WTC11 (cell line): ENCODE measurements at regions not wholly inside any gene's neighbourhood (a gene's known extent, or its start where the extent isn't known, plus 50 kb on each side); places are given as distances from the start of the nearest gene placed in this dataset.
"Not testable (repeated sequence)": the region's sequence is repeated elsewhere in the genome, so short reads cannot be mapped to it uniquely, and the experiment has no call there.

ENCODE experiments used
- ATAC-seq: fragments of 200-7000 bp; cut with Tn5 transposase; 2 replicates; pipeline ENCODE4 v1.10.0; 2021; ENCODE audit warnings: mild to moderate bottlenecking, moderate library complexity
- CTCF ChIA-PET: fragments of 300-600 bp; sonication (Branson Sonifier 250); formaldehyde crosslinking; loops from one replicate; lab custom pipeline; 2021; ENCODE audit warnings: antibody characterized with exemption; lab: Charles Lee
- POLR2A ChIA-PET: fragments of 350-600 bp; sonication (Branson Sonifier 250); formaldehyde crosslinking; loops from one replicate; lab custom pipeline; 2021; ENCODE audit warnings: antibody characterized with exemption; lab: Charles Lee
- DNase-seq: peaks from one replicate; pipeline ENCODE4 v3.0.0; 2021; ENCODE audit warnings: low spot score
- H3K27ac Mint-ChIP-seq: 2 replicates; pipeline ENCODE4 v1.8.0; 2021; ENCODE audit warnings: mixed read lengths
- H3K27me3 Mint-ChIP-seq: 2 replicates; pipeline ENCODE4 v1.8.0; 2021; ENCODE audit warnings: low read depth, mild to moderate bottlenecking, moderate library complexity, mixed read lengths
- H3K36me3 Mint-ChIP-seq: 2 replicates; pipeline ENCODE4 v1.8.0; 2021; ENCODE audit warnings: mixed read lengths
- H3K4me1 Mint-ChIP-seq: 2 replicates; pipeline ENCODE4 v1.8.0; 2022; ENCODE audit warnings: mixed read lengths
- H3K4me3 Mint-ChIP-seq: 2 replicates; pipeline ENCODE4 v1.8.0; 2021; ENCODE audit warnings: mild to moderate bottlenecking, moderate library complexity, mixed read lengths
- H3K9me3 Mint-ChIP-seq: 2 replicates; pipeline ENCODE4 v1.8.0; 2021; ENCODE audit warnings: mixed read lengths
- JAZF1 ChIP-seq: fragments of 250-450 bp; sonication (Bioruptor Pico); IDR thresholded peaks from 2 replicates; pipeline ENCODE4 v1.9.0; 2021; ENCODE audit warnings: moderate library complexity, mild to moderate bottlenecking, inconsistent platforms
- NR3C1 ChIP-seq: sonication (generic); formaldehyde crosslinking; conservative IDR thresholded peaks from 2 replicates; pipeline ENCODE4 v1.8.1; 2023; ENCODE audit warnings: low read depth, mild to moderate bottlenecking, missing genetic modification reagents
- PRRX2 ChIP-seq: fragments of 250-450 bp; sonication (Bioruptor Pico); IDR thresholded peaks from 2 replicates; pipeline ENCODE4 v1.8.0; 2021; ENCODE audit warnings: mild to moderate bottlenecking
- TEAD4 ChIP-seq: sonication (generic); formaldehyde crosslinking; IDR thresholded peaks from 2 replicates; pipeline ENCODE4 v1.8.0; 2022; ENCODE audit warnings: mild to moderate bottlenecking, missing genetic modification reagents
- TP53 ChIP-seq: sonication (generic); formaldehyde crosslinking; IDR thresholded peaks from 2 replicates; pipeline ENCODE4 v1.8.1; 2023; ENCODE audit warnings: mild to moderate bottlenecking, missing genetic modification reagents
- ZNF416 ChIP-seq: fragments of 250-450 bp; sonication (Bioruptor Pico); IDR thresholded peaks from 2 replicates; pipeline ENCODE4 v1.9.0; 2021; ENCODE audit warnings: mild to moderate bottlenecking, inconsistent platforms
- ZNF671 ChIP-seq: fragments of 250-450 bp; sonication (Bioruptor Pico); IDR thresholded peaks from 2 replicates; pipeline ENCODE4 v1.8.0; 2021; ENCODE audit warnings: mild to moderate bottlenecking
- TF ChIP-seq, protein P1 (sequence below): fragments of 250-450 bp; sonication (Bioruptor Pico); IDR thresholded peaks from 2 replicates; pipeline ENCODE4 v1.9.0; 2021; ENCODE audit warnings: moderate library complexity, mild to moderate bottlenecking, inconsistent platforms, borderline replicate concordance
- TF ChIP-seq, protein P2 (sequence below): sonication (generic); formaldehyde crosslinking; IDR thresholded peaks from 2 replicates; pipeline ENCODE4 v1.8.0; 2023; ENCODE audit warnings: missing genetic modification reagents, mild to moderate bottlenecking, borderline replicate concordance
- TF ChIP-seq, protein P3 (sequence below): sonication (generic); formaldehyde crosslinking; IDR thresholded peaks from 2 replicates; pipeline ENCODE4 v1.8.1; 2023; ENCODE audit warnings: mild to moderate bottlenecking, missing genetic modification reagents, borderline replicate concordance
- TF ChIP-seq, protein P4 (sequence below): fragments of 250-450 bp; sonication (Bioruptor Pico); IDR thresholded peaks from 2 replicates; pipeline ENCODE4 v2.1.2; 2022; ENCODE audit warnings: mild to moderate bottlenecking, moderate library complexity

DNA sequence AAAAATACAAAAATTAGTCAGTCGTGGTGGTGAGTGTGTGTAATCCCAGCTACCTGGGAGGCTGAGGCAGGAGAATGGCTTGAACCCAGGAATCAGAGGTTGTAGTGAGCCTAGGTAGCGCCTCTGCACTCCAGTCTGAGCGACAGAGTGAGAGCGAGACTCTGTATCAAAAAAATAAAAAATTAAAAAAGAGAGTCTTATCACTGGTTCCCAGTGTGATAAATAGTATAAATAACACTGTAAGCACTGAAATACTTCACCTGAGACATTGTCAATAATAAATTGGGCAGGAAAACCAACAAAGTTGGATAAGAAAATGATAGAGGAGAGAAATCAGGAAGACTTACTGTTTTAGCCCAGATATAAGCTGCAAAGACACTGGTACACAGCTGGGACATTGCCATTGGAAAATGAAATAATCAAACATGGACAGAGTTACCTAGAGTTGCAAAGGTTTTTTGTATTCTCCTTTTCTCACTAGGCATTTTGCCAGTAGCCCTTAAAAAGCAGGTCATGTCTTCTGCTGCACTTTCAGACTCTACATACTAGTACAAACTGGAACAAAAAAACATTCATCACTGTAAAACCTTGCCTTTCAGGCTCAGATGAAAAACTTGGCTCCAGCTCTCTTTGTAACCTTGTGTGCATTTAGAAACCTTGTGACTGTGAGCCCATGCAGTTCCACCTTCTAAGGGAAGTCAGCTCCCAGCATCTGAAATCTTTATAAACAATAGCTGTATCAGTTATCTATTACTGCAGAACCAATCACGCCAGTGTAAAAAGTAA lies 55.0 kb upstream of the PPP1R2C start:
- CTCF ChIA-PET: no interaction called here
- H3K27me3 Mint-ChIP-seq: no peaks in the 10 kb centered on the region
- TF ChIP-seq PRRX2 (CRISPR knock-in tag): no peak
- TF ChIP-seq, protein P1, sequence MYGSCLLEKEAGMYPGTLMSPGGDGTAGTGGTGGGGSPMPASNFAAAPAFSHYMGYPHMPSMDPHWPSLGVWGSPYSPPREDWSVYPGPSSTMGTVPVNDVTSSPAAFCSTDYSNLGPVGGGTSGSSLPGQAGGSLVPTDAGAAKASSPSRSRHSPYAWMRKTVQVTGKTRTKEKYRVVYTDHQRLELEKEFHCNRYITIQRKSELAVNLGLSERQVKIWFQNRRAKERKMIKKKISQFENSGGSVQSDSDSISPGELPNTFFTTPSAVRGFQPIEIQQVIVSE (CRISPR knock-in tag): no peak
- no peak overlapping the region for H3K4me3 Mint-ChIP-seq
- H3K4me1 Mint-ChIP-seq: peaks cover 12% of the 10 kb centered on the region
- peaks cover 10% of the 10 kb centered on the region for H3K36me3 Mint-ChIP-seq
- DNase-seq (no peak), ATAC-seq (no peak)
- no peak overlapping the region for H3K27ac Mint-ChIP-seq
- peaks cover 10% of the 10 kb centered on the region for H3K9me3 Mint-ChIP-seq
- POLR2A ChIA-PET: no interaction called here

DNA sequence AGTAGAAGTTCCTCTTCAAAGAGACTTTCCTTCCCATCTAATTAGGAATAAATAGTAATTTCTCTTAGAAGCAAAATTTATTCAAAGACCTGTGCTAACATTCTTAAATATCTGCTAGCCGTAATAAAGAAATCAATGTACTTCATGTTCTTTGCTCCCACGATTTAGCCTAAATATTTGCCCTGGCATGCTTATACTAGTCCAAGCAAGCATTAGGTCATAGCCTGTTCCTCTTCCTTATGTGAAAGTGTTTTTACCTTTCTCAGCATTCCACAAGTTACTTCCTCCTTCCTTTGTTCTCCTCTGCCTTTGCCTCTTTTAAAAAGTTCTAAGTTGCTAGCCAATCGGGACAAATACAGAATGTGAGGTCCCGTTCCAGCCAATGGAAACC lies 55.6 kb upstream of the PPP1R2C start:
- H3K4me1 Mint-ChIP-seq: peaks cover 14% of the 10 kb centered on the region
- ATAC-seq, DNase-seq, H3K4me3 Mint-ChIP-seq, POLR2A ChIA-PET, H3K27me3 Mint-ChIP-seq, H3K36me3 Mint-ChIP-seq, H3K9me3 Mint-ChIP-seq, CTCF ChIA-PET, H3K27ac Mint-ChIP-seq: not testable (repeated sequence)

DNA sequence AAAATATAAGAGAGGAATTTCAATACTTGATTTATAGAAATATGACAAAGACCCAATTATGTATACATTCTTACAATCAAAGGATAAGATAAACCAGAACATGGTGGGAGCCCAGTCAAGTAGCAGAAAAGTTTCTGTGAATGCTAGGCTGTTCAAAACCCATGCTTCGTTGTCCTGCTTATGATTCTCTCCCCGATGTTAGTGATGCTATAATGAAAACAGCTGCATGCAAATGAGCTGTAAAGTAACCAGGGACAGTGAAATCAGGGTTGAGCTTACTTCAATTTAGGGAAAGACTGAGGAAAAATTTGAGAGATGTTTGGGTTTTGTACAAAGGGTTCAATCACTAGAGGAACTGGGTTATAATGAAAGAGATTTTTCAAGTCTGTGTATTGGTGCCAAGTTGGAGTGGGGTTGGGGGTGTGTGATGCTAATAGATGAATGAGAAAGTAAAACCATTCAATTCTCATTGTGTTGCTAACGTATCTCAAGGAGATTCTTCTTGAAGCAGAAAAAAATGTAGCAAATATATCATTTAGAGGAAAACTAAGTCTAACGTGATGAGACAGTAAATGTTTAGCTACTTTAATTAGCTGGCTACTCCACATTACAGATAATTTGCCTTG lies 59.3 kb upstream of the PPP1R2C start:
- Mint-ChIP-seq H3K9me3 (peaks cover 11% of the 10 kb centered on the region), H3K4me3 (no peak overlapping the region), H3K4me1 (peaks cover 14% of the 10 kb centered on the region), H3K27ac (no peak overlapping the region), H3K27me3 (no peaks in the 10 kb centered on the region), H3K36me3 (peaks cover 5% of the 10 kb centered on the region; the same call in 1 of the 2 replicates)
- no peak for ATAC-seq
- CTCF ChIA-PET: no interaction called here
- POLR2A ChIA-PET: interaction anchor here (0.7 kb wide), 1 partner anchor 92 kb away, joined by 3 read pairs; no protein-coding TSS in a partner anchor
- no peak for DNase-seq
- TF ChIP-seq TEAD4 (CRISPR knock-in tag) (no peak), ZNF416 (CRISPR knock-in tag) (no peak), JAZF1 (no peak), TP53 (no peak), NR3C1 (CRISPR knock-in tag) (no peak), ZNF671 (CRISPR knock-in tag) (no peak)
- TF ChIP-seq, protein P2, sequence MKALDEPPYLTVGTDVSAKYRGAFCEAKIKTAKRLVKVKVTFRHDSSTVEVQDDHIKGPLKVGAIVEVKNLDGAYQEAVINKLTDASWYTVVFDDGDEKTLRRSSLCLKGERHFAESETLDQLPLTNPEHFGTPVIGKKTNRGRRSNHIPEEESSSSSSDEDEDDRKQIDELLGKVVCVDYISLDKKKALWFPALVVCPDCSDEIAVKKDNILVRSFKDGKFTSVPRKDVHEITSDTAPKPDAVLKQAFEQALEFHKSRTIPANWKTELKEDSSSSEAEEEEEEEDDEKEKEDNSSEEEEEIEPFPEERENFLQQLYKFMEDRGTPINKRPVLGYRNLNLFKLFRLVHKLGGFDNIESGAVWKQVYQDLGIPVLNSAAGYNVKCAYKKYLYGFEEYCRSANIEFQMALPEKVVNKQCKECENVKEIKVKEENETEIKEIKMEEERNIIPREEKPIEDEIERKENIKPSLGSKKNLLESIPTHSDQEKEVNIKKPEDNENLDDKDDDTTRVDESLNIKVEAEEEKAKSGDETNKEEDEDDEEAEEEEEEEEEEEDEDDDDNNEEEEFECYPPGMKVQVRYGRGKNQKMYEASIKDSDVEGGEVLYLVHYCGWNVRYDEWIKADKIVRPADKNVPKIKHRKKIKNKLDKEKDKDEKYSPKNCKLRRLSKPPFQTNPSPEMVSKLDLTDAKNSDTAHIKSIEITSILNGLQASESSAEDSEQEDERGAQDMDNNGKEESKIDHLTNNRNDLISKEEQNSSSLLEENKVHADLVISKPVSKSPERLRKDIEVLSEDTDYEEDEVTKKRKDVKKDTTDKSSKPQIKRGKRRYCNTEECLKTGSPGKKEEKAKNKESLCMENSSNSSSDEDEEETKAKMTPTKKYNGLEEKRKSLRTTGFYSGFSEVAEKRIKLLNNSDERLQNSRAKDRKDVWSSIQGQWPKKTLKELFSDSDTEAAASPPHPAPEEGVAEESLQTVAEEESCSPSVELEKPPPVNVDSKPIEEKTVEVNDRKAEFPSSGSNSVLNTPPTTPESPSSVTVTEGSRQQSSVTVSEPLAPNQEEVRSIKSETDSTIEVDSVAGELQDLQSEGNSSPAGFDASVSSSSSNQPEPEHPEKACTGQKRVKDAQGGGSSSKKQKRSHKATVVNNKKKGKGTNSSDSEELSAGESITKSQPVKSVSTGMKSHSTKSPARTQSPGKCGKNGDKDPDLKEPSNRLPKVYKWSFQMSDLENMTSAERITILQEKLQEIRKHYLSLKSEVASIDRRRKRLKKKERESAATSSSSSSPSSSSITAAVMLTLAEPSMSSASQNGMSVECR (CRISPR knock-in tag): no peak
- TF ChIP-seq, protein P3, sequence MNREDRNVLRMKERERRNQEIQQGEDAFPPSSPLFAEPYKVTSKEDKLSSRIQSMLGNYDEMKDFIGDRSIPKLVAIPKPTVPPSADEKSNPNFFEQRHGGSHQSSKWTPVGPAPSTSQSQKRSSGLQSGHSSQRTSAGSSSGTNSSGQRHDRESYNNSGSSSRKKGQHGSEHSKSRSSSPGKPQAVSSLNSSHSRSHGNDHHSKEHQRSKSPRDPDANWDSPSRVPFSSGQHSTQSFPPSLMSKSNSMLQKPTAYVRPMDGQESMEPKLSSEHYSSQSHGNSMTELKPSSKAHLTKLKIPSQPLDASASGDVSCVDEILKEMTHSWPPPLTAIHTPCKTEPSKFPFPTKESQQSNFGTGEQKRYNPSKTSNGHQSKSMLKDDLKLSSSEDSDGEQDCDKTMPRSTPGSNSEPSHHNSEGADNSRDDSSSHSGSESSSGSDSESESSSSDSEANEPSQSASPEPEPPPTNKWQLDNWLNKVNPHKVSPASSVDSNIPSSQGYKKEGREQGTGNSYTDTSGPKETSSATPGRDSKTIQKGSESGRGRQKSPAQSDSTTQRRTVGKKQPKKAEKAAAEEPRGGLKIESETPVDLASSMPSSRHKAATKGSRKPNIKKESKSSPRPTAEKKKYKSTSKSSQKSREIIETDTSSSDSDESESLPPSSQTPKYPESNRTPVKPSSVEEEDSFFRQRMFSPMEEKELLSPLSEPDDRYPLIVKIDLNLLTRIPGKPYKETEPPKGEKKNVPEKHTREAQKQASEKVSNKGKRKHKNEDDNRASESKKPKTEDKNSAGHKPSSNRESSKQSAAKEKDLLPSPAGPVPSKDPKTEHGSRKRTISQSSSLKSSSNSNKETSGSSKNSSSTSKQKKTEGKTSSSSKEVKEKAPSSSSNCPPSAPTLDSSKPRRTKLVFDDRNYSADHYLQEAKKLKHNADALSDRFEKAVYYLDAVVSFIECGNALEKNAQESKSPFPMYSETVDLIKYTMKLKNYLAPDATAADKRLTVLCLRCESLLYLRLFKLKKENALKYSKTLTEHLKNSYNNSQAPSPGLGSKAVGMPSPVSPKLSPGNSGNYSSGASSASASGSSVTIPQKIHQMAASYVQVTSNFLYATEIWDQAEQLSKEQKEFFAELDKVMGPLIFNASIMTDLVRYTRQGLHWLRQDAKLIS (CRISPR knock-in tag): no peak
- TF ChIP-seq, protein P4, sequence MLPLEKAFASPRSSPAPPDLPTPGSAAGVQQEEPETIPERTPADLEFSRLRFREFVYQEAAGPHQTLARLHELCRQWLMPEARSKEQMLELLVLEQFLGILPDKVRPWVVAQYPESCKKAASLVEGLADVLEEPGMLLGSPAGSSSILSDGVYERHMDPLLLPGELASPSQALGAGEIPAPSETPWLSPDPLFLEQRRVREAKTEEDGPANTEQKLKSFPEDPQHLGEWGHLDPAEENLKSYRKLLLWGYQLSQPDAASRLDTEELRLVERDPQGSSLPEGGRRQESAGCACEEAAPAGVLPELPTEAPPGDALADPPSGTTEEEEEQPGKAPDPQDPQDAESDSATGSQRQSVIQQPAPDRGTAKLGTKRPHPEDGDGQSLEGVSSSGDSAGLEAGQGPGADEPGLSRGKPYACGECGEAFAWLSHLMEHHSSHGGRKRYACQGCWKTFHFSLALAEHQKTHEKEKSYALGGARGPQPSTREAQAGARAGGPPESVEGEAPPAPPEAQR (CRISPR knock-in tag): no peak
